NCI-H82 treated with DMSO at 0.1 percent for 48 hours (cell line): ENCODE measurements at regions not wholly inside any gene's neighbourhood (a gene's known extent, or its start where the extent isn't known, plus 50 kb on each side); places are given as distances from the start of the nearest gene placed in this dataset.

Experiments used
- DNase-seq: peaks from one replicate; lab custom pipeline; 2025; ENCODE audit not compliant: unreplicated experiment; lab: John Stamatoyannopoulos, UW

GRCh38 chr1:81634294-81634693, 166.4 kb upstream of the ADGRL2 start:
- no peak for DNase-seq

GRCh38 chr1:81619156-81619555, 181.6 kb upstream of the ADGRL2 start:
- no peak for DNase-seq

- no peak for DNase-seq
These were observed 182.4 kb upstream of the ADGRL2 start for GRCh38 chr1:81618376-81618775.

GRCh38 chr1:81617308-81617967, 183.3 kb upstream of the ADGRL2 start:
- DNase-seq: no peak

- DNase-seq: no peak
These were observed 186.9 kb upstream of the ADGRL2 start for GRCh38 chr1:81613803-81614202.

- no peak for DNase-seq
These were observed 192.8 kb upstream of the ADGRL2 start for GRCh38 chr1:81607924-81608323.

GRCh38 chr1:81607086-81607485, 193.6 kb upstream of the ADGRL2 start:
- no peak for DNase-seq

- DNase-seq: no peak
These were observed 194.1 kb upstream of the ADGRL2 start for GRCh38 chr1:81606656-81607055.

GRCh38 chr1:81605023-81605422, 195.7 kb upstream of the ADGRL2 start:
- no peak for DNase-seq

- DNase-seq: no peak
These were observed 199.7 kb upstream of the ADGRL2 start for GRCh38 chr1:81600878-81601622.

- DNase-seq: no peak
These were observed 200.4 kb upstream of the ADGRL2 start for GRCh38 chr1:81600363-81600762.

GRCh38 chr1:81598623-81599022, 202.1 kb upstream of the ADGRL2 start:
- DNase-seq: no peak

- DNase-seq: no peak
These were observed 202.9 kb upstream of the ADGRL2 start for GRCh38 chr1:81597720-81598426.

GRCh38 chr1:81596341-81596740, 204.4 kb upstream of the ADGRL2 start:
- DNase-seq: no peak

- no peak for DNase-seq
These were observed 206.5 kb upstream of the ADGRL2 start for GRCh38 chr1:81594206-81594605.

GRCh38 chr1:81592233-81592632, 208.5 kb upstream of the ADGRL2 start:
- no peak for DNase-seq

- DNase-seq: no peak
These were observed 210.6 kb upstream of the ADGRL2 start for GRCh38 chr1:81590171-81590570.

GRCh38 chr1:81588149-81588548, 212.6 kb upstream of the ADGRL2 start:
- no peak for DNase-seq

- no peak for DNase-seq
These were observed 213.3 kb upstream of the ADGRL2 start for GRCh38 chr1:81587426-81587825.

- no peak for DNase-seq
These were observed 215.4 kb upstream of the ADGRL2 start for GRCh38 chr1:81585371-81585770.

- DNase-seq: no peak
These were observed 216.3 kb upstream of the ADGRL2 start for GRCh38 chr1:81584398-81584797.

GRCh38 chr1:81583878-81584277, 216.9 kb upstream of the ADGRL2 start:
- DNase-seq: peak; percentile 30
